IPS DF 19.7 (cell line): ENCODE measurements at regions not wholly inside any gene's neighbourhood (a gene's known extent, or its start where the extent isn't known, plus 50 kb on each side); places are given as distances from the start of the nearest gene placed in this dataset.

ENCODE experiments used
- DNase-seq: peaks from one replicate; pipeline ENCODE4 v3.0.0-alpha.2; 2013; ENCODE audit warnings: low read depth, low spot score

- DNase-seq: no peak
Observed at GRCh38 chr13:104798486-104798885, 1732.3 kb upstream of the SLC10A2 start.

GRCh38 chr13:104796581-104796980 is 1730.4 kb upstream of the SLC10A2 start:
- no peak for DNase-seq

GRCh38 chr13:104785952-104786351 is 1719.7 kb upstream of the SLC10A2 start:
- DNase-seq: no peak

- no peak for DNase-seq
Observed at GRCh38 chr13:104784891-104785290, 1718.7 kb upstream of the SLC10A2 start.

GRCh38 chr13:104782741-104783140 is 1716.5 kb upstream of the SLC10A2 start:
- DNase-seq: no peak

- peak; percentile 12 for DNase-seq
Observed at GRCh38 chr13:104779311-104779993, 1713.2 kb upstream of the SLC10A2 start.

- DNase-seq: peak; percentile 5
Observed at GRCh38 chr13:104773775-104774174, 1707.6 kb upstream of the SLC10A2 start.

- DNase-seq: no peak
Observed at GRCh38 chr13:104769545-104769944, 1703.3 kb upstream of the SLC10A2 start.

- DNase-seq: no peak
Observed at GRCh38 chr13:104766319-104766718, 1700.1 kb upstream of the SLC10A2 start.

GRCh38 chr13:104764600-104764999 is 1698.4 kb upstream of the SLC10A2 start:
- DNase-seq: no peak

GRCh38 chr13:104759069-104759468 is 1692.9 kb upstream of the SLC10A2 start:
- DNase-seq: no peak

- no peak for DNase-seq
Observed at GRCh38 chr13:104757712-104758111, 1691.5 kb upstream of the SLC10A2 start.

GRCh38 chr13:104750377-104750776 is 1684.2 kb upstream of the SLC10A2 start:
- DNase-seq: no peak

- DNase-seq: no peak
Observed at GRCh38 chr13:104740641-104741222, 1674.5 kb upstream of the SLC10A2 start.

- no peak for DNase-seq
Observed at GRCh38 chr13:104737713-104738112, 1671.5 kb upstream of the SLC10A2 start.

GRCh38 chr13:104733427-104733826 is 1667.2 kb upstream of the SLC10A2 start:
- DNase-seq: no peak

- DNase-seq: no peak
Observed at GRCh38 chr13:104715111-104715510, 1648.9 kb upstream of the SLC10A2 start.

- DNase-seq: no peak
Observed at GRCh38 chr13:104705031-104705750, 1639.0 kb upstream of the SLC10A2 start.

- no peak for DNase-seq
Observed at GRCh38 chr13:104701591-104701990, 1635.4 kb upstream of the SLC10A2 start.

GRCh38 chr13:104694397-104694796 is 1628.2 kb upstream of the SLC10A2 start:
- no peak for DNase-seq

GRCh38 chr13:104693126-104693525 is 1626.9 kb upstream of the SLC10A2 start:
- DNase-seq: no peak

- DNase-seq: no peak
Observed at GRCh38 chr13:104691767-104692467, 1625.7 kb upstream of the SLC10A2 start.
